HG03520 (cell line): ENCODE measurements at regions not wholly inside any gene's neighbourhood (a gene's known extent, or its start where the extent isn't known, plus 50 kb on each side); places are given as distances from the start of the nearest gene placed in this dataset.
"Not testable (repeated sequence)": the region's sequence is repeated elsewhere in the genome, so short reads cannot be mapped to it uniquely, and the experiment has no call there.

Source experiments
- ATAC-seq: cut with Tn5 transposase; IDR thresholded peaks from one replicate; pipeline ENCODE4 v1.9.1; 2021; ENCODE audit warnings: mild to moderate bottlenecking, moderate library complexity; ENCODE audit not compliant: unreplicated experiment

- no peak for ATAC-seq
Measured at GRCh38 chr5:108467563-108467962, 85.7 kb upstream of the FBXL17 start.

- no peak for ATAC-seq
Measured at GRCh38 chr5:108461628-108462367, 79.9 kb upstream of the FBXL17 start.

- no peak for ATAC-seq
Measured at GRCh38 chr5:108459769-108460168, 77.9 kb upstream of the FBXL17 start.

GRCh38 chr5:108451269-108451668 lies 69.4 kb upstream of the FBXL17 start:
- ATAC-seq, result no peak

- ATAC-seq, result not testable (repeated sequence)
Measured at GRCh38 chr5:108444130-108444529, 62.2 kb upstream of the FBXL17 start.

GRCh38 chr5:108442063-108442651 lies 60.3 kb upstream of the FBXL17 start:
- not testable (repeated sequence) for ATAC-seq

- ATAC-seq, result no peak
Measured at GRCh38 chr5:108437425-108437824, 55.5 kb upstream of the FBXL17 start.

GRCh38 chr5:108436696-108437095 lies 54.8 kb upstream of the FBXL17 start:
- no peak for ATAC-seq

GRCh38 chr5:108433600-108433999 lies 51.7 kb upstream of the FBXL17 start:
- no peak for ATAC-seq

- no peak for ATAC-seq
Measured at GRCh38 chr5:108432024-108432423, 50.1 kb upstream of the FBXL17 start.
